ENCODE measurements at regions not wholly inside any gene's neighbourhood (a gene's known extent, or its start where the extent isn't known, plus 50 kb on each side); places are given as distances from the start of the nearest gene placed in this dataset.

DNA sequence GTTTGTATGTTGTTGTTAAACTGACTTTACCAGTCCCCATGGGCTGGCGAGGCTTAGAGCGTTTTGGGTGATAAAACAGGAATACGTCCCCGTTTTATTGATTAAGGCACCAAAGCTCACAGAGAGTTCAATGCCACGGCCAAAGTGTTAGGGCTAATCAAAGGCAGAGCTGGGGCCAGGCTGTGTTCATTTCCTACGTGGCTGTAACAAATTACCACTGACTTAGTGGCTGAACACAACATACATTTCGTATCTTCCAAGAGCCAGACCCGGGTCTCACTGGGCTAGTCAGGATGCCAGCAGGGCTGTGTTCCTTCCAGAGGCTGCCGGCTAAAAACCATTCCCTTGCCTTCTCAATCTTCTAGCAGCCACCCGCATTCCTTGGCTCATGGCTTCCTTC lies 94.4 kb upstream of the HABP2 start:
- Histone ChIP-seq H3K9me3 (ENCODE audit: low read length) (no peaks in the 10 kb centered on the region), H3K4me2 (ENCODE audit: low read length) (no peak overlapping the region), H4K20me1 (ENCODE audit: insufficient read depth, low read length) (no peaks in the 10 kb centered on the region), H3K27ac (ENCODE audit: low read depth, low read length, poor library complexity, severe bottlenecking) (no peak overlapping the region), H3K36me3 (ENCODE audit: insufficient read depth, low read length) (no peaks in the 10 kb centered on the region), H3K4me3 (ENCODE audit: low read depth, low read length, poor library complexity, severe bottlenecking) (no peak overlapping the region), H3K79me2 (ENCODE audit: insufficient read depth, low read length) (no peaks in the 10 kb centered on the region), H3K9ac (ENCODE audit: low read length) (no peak overlapping the region), H3F3A (ENCODE audit: insufficient read depth, low read length) (no peaks in the 10 kb centered on the region), H3K27me3 (ENCODE audit: insufficient read depth, low read length) (0 out of 2 replicates have a peak, but pooled peaks cover 7% of the 10 kb centered on the region), H3K9me2 (ENCODE audit: low read depth, low read length) (no peaks in the 10 kb centered on the region), H3K4me1 (ENCODE audit: insufficient read depth, low read length, severe bottlenecking) (no peaks in the 10 kb centered on the region), H2AFZ (ENCODE audit: low read length) (no peak overlapping the region)
- TF ChIP-seq EZH2 (IDR thresholded peaks at IDR 0.05; ENCODE audit: borderline replicate concordance, low read length) (no peak), CTCF (IDR thresholded peaks at IDR 0.05; ENCODE audit: low read length) (no peak)

GRCh38 chr10:113458944-113459343 lies 93.9 kb upstream of the HABP2 start:
- H3K4me2 ChIP-seq (ENCODE audit: low read length): no peak overlapping the region
- no peaks in the 10 kb centered on the region for H3K4me1 ChIP-seq (ENCODE audit: insufficient read depth, low read length, severe bottlenecking)
- TF ChIP-seq EZH2 (IDR thresholded peaks at IDR 0.05; ENCODE audit: borderline replicate concordance, low read length) (no peak), CTCF (IDR thresholded peaks at IDR 0.05; ENCODE audit: low read length) (no peak)
- no peaks in the 10 kb centered on the region for H4K20me1 ChIP-seq (ENCODE audit: insufficient read depth, low read length)
- H3K27ac ChIP-seq (ENCODE audit: low read depth, low read length, poor library complexity, severe bottlenecking): no peak overlapping the region
- H3K79me2 ChIP-seq (ENCODE audit: insufficient read depth, low read length): no peaks in the 10 kb centered on the region
- no peaks in the 10 kb centered on the region for H3K9me3 ChIP-seq (ENCODE audit: low read length)
- H3K36me3 ChIP-seq (ENCODE audit: insufficient read depth, low read length): no peaks in the 10 kb centered on the region
- H2AFZ ChIP-seq (ENCODE audit: low read length): no peak overlapping the region
- H3F3A ChIP-seq (ENCODE audit: insufficient read depth, low read length): no peaks in the 10 kb centered on the region
- H3K9me2 ChIP-seq (ENCODE audit: low read depth, low read length): no peaks in the 10 kb centered on the region
- 0 out of 2 replicates have a peak, but pooled peaks cover 7% of the 10 kb centered on the region for H3K27me3 ChIP-seq (ENCODE audit: insufficient read depth, low read length)
- H3K9ac ChIP-seq (ENCODE audit: low read length): no peak overlapping the region
- H3K4me3 ChIP-seq (ENCODE audit: low read depth, low read length, poor library complexity, severe bottlenecking): no peak overlapping the region

DNA sequence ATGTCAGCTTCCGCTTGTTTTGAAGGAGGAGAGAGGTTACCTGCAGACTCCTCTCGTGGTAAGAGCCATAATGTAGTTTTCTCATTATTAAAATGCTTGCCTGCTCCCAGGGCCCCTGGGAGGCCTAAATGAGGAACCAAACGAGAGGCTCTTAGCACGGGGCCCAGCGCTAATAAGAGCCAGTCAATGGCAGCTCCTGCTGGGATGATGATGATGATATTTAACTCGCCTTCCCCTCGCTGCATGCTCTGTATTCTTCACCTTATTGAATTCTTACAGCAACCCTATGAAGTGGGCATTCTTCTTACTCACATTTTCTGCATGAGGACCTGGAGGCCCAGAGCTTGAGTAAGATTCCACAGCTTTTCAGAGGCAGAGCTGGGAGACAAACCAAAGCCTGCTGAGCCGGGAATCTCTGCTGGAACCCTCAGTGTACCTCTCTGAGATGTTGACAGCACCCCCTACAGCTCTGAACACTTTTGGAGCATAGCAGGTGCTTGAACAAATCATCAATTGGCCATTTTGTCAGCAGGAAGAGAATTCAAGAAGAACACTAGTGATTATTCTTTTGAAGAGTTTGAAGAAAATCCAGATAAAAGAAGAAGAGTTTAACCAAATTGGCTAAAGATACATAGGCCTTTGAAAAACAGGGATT lies 93.1 kb upstream of the HABP2 start:
- TF ChIP-seq EZH2 (IDR thresholded peaks at IDR 0.05; ENCODE audit: borderline replicate concordance, low read length) (no peak), CTCF (IDR thresholded peaks at IDR 0.05; ENCODE audit: low read length) (no peak)
- Histone ChIP-seq H3K9me3 (ENCODE audit: low read length) (no peaks in the 10 kb centered on the region), H3K27ac (ENCODE audit: low read depth, low read length, poor library complexity, severe bottlenecking) (no peak overlapping the region), H2AFZ (ENCODE audit: low read length) (no peak overlapping the region), H3K36me3 (ENCODE audit: insufficient read depth, low read length) (no peaks in the 10 kb centered on the region), H3K4me1 (ENCODE audit: insufficient read depth, low read length, severe bottlenecking) (no peaks in the 10 kb centered on the region), H3K9me2 (ENCODE audit: low read depth, low read length) (no peaks in the 10 kb centered on the region), H3K79me2 (ENCODE audit: insufficient read depth, low read length) (no peaks in the 10 kb centered on the region), H3K4me2 (ENCODE audit: low read length) (no peak overlapping the region), H3K27me3 (ENCODE audit: insufficient read depth, low read length) (0 out of 2 replicates have a peak, but pooled peaks cover 7% of the 10 kb centered on the region), H4K20me1 (ENCODE audit: insufficient read depth, low read length) (no peaks in the 10 kb centered on the region), H3F3A (ENCODE audit: insufficient read depth, low read length) (no peaks in the 10 kb centered on the region), H3K4me3 (ENCODE audit: low read depth, low read length, poor library complexity, severe bottlenecking) (no peak overlapping the region), H3K9ac (ENCODE audit: low read length) (no peak overlapping the region)

Measured in OCI-LY1 (cell line).